SK-N-SH treated with all-trans-retinoic acid at 6 μM for 48 hours (cell line): ENCODE measurements at regions not wholly inside any gene's neighbourhood (a gene's known extent, or its start where the extent isn't known, plus 50 kb on each side); places are given as distances from the start of the nearest gene placed in this dataset.

Experiments
- ATAC-seq: fragments of 200-7000 bp; cut with Tn5 transposase; 3 replicates; pipeline ENCODE4 v1.9.1; 2020; ENCODE audit warnings: mild to moderate bottlenecking, moderate library complexity
- ARNTL ChIP-seq: fragments of 450-650 bp; formaldehyde crosslinking; IDR thresholded peaks from 2 replicates; pipeline ENCODE4 v1.5.0; 2020; ENCODE audit warnings: low read depth, mild to moderate bottlenecking, moderate library complexity, borderline replicate concordance
- BACH2 ChIP-seq: fragments of 250-450 bp; sonication (Bioruptor Pico); IDR thresholded peaks from 2 replicates; pipeline ENCODE4 v1.9.0; 2021; ENCODE audit warnings: mild to moderate bottlenecking, borderline replicate concordance
- CSDC2 ChIP-seq: fragments of 250-450 bp; sonication (Bioruptor Pico); IDR thresholded peaks from 2 replicates; pipeline ENCODE4 v1.5.0; 2020; ENCODE audit warnings: mild to moderate bottlenecking, moderate library complexity
- CSRNP3 ChIP-seq: fragments of 250-450 bp; sonication (Bioruptor Pico); IDR thresholded peaks from 2 replicates; pipeline ENCODE4 v1.5.1; 2021; ENCODE audit warnings: mild to moderate bottlenecking, moderate library complexity
- ESRRG ChIP-seq: fragments of 250-450 bp; sonication (Bioruptor Pico); IDR thresholded peaks from 2 replicates; pipeline ENCODE4 v1.6.1; 2021; ENCODE audit warnings: mild to moderate bottlenecking
- GLIS3 ChIP-seq: fragments of 250-450 bp; sonication (Bioruptor Pico); IDR thresholded peaks from 2 replicates; pipeline ENCODE4 v1.5.0; 2020; ENCODE audit warnings: mild to moderate bottlenecking, moderate library complexity
- ISL1 ChIP-seq: fragments of 250-450 bp; sonication (Bioruptor Pico); IDR thresholded peaks from 2 replicates; pipeline ENCODE4 v2.1.2; 2022; ENCODE audit warnings: mild to moderate bottlenecking, moderate library complexity
- OSR1 ChIP-seq: fragments of 250-450 bp; sonication (Bioruptor Pico); IDR thresholded peaks from 2 replicates; pipeline ENCODE4 v1.8.0; 2022; ENCODE audit warnings: moderate library complexity, mild to moderate bottlenecking, inconsistent platforms
- PATZ1 ChIP-seq: fragments of 250-450 bp; sonication (Bioruptor Pico); IDR thresholded peaks from 2 replicates; pipeline ENCODE4 v1.8.0; 2020; ENCODE audit warnings: mild to moderate bottlenecking, moderate library complexity, borderline replicate concordance
- POU6F1 ChIP-seq: fragments of 250-450 bp; sonication (Bioruptor Pico); IDR thresholded peaks from 2 replicates; pipeline ENCODE4 v1.8.0; 2021; ENCODE audit warnings: low read depth, mild to moderate bottlenecking, moderate library complexity, borderline replicate concordance
- PPARA ChIP-seq: fragments of 250-450 bp; sonication (Bioruptor Pico); IDR thresholded peaks from 2 replicates; pipeline ENCODE4 v1.5.0; 2020; ENCODE audit warnings: mild to moderate bottlenecking, borderline replicate concordance
- RARB ChIP-seq: fragments of 250-450 bp; sonication (Bioruptor Pico); IDR thresholded peaks from 2 replicates; pipeline ENCODE4 v1.8.0; 2021; ENCODE audit warnings: mild to moderate bottlenecking, moderate library complexity
- SNAI2 ChIP-seq: fragments of 250-450 bp; sonication (Bioruptor Pico); IDR thresholded peaks from 2 replicates; pipeline ENCODE4 v1.5.0; 2020; ENCODE audit warnings: mild to moderate bottlenecking, moderate library complexity
- TOX ChIP-seq: fragments of 250-450 bp; sonication (Bioruptor Pico); IDR thresholded peaks from 2 replicates; pipeline ENCODE4 v1.8.0; 2021; ENCODE audit warnings: mild to moderate bottlenecking, moderate library complexity, borderline replicate concordance
- ZC3H10 ChIP-seq: fragments of 250-450 bp; sonication (Bioruptor Pico); IDR thresholded peaks from 2 replicates; pipeline ENCODE4 v1.5.1; 2021; ENCODE audit warnings: mild to moderate bottlenecking, moderate library complexity
- ZFP30 ChIP-seq: fragments of 450-650 bp; formaldehyde crosslinking; IDR thresholded peaks from 2 replicates; pipeline ENCODE4 v1.5.0; 2022; ENCODE audit warnings: mild to moderate bottlenecking, moderate library complexity
- ZNF70 ChIP-seq: fragments of 450-650 bp; formaldehyde crosslinking; IDR thresholded peaks from 2 replicates; pipeline ENCODE4 v1.5.0; 2020; ENCODE audit warnings: mild to moderate bottlenecking, moderate library complexity
- ZNF8 ChIP-seq: fragments of 450-650 bp; formaldehyde crosslinking; IDR thresholded peaks from 2 replicates; pipeline ENCODE4 v1.5.0; 2020; ENCODE audit warnings: mild to moderate bottlenecking, moderate library complexity

GRCh38 chr5:57406641-57407040 lies 76.0 kb downstream of the ACTBL2 start (continued):
- TF ChIP-seq TOX (CRISPR knock-in tag) (no peak), ARNTL (no peak), SNAI2 (CRISPR knock-in tag) (no peak), ESRRG (CRISPR knock-in tag) (no peak)

- no peak for TF ChIP-seq CSRNP3 (CRISPR knock-in tag)
- no peak for TF ChIP-seq SNAI2 (CRISPR knock-in tag)
- no peak for TF ChIP-seq BACH2 (CRISPR knock-in tag)
- no peak for TF ChIP-seq POU6F1 (CRISPR knock-in tag)
- no peak for TF ChIP-seq ZC3H10
- no peak for TF ChIP-seq ZNF70 (CRISPR knock-in tag)
- TF ChIP-seq PATZ1 (CRISPR knock-in tag), result no peak
- ATAC-seq, result no peak
Measured at GRCh38 chr5:57405984-57406383, 76.6 kb downstream of the ACTBL2 start.

- no peak for ATAC-seq
- TF ChIP-seq ESRRG (CRISPR knock-in tag) (no peak), ZFP30 (CRISPR knock-in tag) (no peak), GLIS3 (no peak), ZC3H10 (no peak), PATZ1 (CRISPR knock-in tag) (no peak), PPARA (CRISPR knock-in tag) (no peak), ARNTL (no peak), TOX (CRISPR knock-in tag) (no peak), RARB (CRISPR knock-in tag) (no peak)
Measured at GRCh38 chr5:57402761-57403160, 79.8 kb downstream of the ACTBL2 start.

- no peak for ATAC-seq
- no peak for TF ChIP-seq RARB (CRISPR knock-in tag)
- no peak for TF ChIP-seq ARNTL
- no peak for TF ChIP-seq OSR1 (CRISPR knock-in tag)
- no peak for TF ChIP-seq CSDC2 (CRISPR knock-in tag)
- no peak for TF ChIP-seq ISL1
- TF ChIP-seq ZNF8 (CRISPR knock-in tag), result no peak
- no peak for TF ChIP-seq CSRNP3 (CRISPR knock-in tag)
- TF ChIP-seq ZC3H10, result no peak
- TF ChIP-seq BACH2 (CRISPR knock-in tag), result no peak
- TF ChIP-seq TOX (CRISPR knock-in tag), result no peak
- no peak for TF ChIP-seq ESRRG (CRISPR knock-in tag)
- TF ChIP-seq, all 23 proteins: peak for 0
Measured at GRCh38 chr5:57402348-57402747, 80.3 kb downstream of the ACTBL2 start.
